ENCODE measurements at regions not wholly inside any gene's neighbourhood (a gene's known extent, or its start where the extent isn't known, plus 50 kb on each side); places are given as distances from the start of the nearest gene placed in this dataset.

DNA sequence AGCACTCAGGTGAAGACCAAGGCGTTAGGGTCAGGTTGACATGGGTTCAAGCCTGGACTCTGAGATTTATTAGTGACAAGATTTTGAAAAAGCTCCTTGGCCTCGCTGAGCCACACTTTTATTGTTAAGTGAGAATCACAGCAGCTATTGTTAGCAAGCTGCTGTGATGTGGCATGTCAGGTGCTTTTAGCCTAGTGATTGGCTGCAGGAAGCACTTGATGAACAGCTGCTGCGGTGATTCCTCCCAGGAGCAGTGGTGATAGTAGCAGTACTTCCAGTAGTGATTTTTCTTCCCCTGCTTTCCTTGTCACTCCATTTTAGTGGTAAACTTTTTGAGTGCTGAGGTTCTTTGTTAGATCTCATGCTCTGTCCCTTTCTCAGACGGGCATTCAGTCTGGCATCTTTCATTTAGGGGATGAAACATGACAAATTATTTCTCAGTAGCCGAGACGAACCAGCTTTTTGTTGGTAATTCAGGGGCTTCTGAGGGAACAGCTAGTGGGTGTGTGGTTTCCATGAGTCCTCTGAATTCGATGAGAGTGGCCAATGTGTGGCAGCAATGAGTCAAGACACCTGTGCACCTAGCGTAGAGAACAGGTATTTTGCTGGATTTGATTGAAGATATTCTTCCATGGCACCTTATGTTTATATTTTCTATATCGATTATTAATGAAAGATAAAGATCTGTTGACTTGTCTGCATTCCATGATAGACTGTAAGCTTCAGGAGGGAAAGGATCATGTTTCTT, 696.7 kb downstream of the DHX35 start:
- DNase-seq, result peak; percentile 10

DNA sequence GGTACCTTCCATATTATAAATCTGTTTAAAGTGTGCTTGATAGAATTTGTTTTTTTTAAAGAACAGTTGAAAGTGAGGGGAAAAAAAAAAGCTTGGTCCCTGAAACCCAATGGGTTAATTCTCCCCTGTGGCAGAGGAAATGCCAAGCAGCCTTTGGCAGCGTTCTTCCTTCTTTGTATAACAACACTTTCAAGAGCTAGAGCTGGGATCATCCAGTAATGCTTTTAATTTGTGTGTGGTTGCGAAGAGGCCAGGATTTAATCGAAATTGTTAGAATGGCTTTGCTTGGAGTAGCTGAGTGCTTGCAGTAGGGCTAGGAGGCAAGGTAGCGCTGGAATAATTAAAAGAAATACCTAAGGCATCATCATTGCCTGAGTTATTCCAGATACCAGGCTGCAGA, 692.0 kb downstream of the DHX35 start:
- no peak for DNase-seq

DNA sequence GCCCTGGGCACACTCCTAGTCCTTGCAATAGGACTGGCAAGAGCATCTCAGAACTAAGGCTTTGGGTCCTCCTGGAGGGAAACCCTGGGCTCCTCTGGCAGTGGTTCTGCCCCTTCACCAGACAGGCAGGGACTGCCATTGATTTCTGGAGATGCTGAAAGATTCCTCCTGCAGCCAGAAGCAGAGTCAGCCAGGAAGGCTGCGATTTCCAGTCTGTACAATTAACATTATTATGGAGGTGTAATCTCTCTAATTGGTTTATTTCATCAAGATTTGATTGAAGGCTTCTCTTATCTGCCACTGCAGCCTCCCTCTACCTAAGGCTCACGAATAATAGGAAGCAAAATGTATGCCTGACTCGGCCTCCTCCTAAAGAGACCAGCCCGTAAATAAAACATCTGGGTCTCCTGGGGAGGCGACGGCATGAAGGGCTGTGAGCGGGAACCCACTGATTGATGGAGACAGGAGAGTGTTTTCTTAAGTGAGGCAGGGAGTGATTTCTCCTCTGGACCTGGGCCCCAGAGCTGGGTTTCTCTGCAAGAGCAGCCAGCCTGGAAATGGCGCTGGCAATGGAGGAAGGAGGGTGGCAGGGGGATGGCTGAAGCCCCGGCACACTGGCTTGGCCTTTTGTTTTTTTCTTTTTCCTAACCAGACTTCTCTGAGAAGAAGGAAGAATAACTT, 689.6 kb downstream of the DHX35 start:
- no peak for DNase-seq

DNA sequence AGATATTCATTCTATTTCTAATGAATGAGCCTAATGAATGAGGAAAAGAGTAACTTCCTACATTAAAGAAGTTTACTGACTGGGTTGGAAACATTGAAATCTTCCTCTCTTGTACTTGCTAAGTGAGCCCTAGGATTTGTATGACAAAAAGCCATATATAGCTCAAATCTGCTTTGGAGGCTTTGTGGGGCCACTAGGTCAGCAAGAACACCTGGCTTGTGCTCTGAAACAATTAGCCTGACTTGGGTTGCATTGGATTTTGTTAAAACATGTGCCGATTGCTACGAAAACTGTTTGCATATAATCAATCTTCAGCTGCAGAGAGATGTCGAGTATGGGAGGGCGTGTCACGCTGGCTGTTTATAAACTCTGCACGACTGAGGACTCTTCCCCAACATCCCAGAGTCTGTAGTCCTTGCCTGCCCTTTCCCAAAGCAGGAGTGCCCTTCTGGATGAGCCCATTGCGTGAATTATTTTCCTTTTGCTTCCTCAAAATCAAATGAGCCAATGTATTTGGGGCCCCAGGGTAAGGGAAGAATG, 684.8 kb downstream of the DHX35 start:
- DNase-seq, result no peak

DNA sequence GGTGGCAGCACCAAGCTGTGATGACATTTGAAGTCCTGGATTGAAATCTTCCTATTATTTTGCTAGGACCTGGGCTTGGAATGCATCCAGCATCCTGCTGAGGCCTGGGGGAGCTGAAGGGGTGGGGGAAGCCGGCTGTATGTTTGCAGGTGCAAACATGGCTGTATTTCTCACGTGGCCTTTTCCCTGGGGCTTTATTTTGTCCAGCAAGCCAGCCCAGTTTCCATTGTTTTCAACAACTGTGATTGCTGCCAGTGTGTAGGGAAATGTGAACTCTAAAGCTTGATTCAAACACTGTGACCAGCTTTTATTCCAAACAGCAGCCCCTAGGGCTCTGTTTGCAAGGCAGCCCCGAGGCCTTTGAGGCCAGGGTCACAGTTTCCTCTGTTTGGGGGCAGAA, 683.0 kb downstream of the DHX35 start:
- no peak for DNase-seq

DNA sequence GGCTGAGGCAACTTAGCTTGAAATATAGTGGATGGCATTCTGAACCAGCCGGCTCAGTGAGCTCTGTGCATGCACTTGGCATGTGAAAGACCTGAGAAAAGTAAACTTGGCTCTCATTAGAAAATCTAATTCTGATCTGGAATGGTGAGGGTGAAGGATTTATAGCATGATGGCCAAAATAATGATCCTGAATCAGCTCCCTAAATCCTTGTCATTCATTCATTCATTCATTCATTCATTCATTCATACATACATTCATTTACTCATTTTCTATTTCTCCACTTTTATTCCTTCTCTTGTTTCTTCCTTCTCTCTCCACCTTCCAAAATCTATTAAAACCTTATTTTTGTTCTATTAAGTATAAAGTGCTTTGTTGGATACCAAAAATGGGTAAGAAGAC, 681.1 kb downstream of the DHX35 start:
- DNase-seq, result no peak

DNA sequence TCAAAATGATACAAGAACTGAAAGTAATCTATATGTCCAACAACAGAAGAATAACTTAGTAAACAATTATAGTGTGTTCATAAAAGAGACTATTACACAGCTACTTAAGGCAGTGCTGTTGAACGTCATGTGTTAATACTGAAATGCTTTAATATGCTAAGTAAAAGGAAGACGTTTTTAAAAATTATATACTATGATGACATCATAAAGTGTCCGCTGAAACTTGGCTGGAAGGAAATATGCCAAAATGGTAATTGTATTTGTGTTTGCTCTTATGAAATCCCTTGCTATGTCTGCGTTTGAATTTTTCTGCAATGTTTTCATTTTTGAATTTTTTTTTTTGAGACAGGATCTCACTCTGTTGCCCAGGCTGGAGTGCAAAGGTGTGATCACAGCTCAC, 679.3 kb downstream of the DHX35 start:
- no peak for DNase-seq

DNA sequence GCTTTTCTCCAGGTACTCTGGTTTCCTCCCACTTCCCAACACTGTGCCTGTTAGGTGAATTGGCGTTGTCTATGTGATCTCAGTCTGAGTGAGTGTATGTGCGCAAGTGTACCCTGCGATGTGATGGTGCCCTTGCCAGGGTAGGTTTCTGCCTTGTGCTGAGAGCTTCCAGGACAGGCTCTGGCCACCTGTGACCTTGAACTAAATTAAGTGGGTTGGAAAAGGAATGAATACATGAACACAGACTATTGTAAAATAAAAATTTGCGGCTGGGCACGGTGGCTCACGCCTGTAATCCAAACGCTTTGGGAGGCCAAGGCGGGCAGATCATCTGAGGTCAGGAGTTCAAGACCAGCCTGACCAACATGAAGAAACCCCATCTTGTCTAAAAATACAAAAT, 678.0 kb downstream of the DHX35 start:
- no peak for DNase-seq

DNA sequence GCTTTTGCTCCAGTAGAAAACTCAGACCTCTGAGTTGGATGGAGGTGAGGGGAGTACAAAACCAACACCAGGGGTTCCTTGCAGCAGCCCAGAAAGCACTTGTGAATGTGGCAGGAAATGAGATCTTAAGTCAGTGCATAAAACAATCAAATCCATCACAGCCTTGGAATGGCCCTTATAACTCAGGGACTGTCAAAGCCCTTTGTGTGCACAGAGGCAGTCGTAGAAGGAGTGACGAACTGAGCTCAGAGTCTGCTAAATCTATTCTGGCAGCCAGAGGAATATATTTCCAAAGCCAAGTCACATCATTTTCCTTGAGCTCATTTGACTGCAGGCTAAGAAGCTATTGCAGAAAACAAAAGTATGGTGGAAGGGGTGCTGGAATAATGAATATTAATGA, 676.6 kb downstream of the DHX35 start:
- no peak for DNase-seq

DNA sequence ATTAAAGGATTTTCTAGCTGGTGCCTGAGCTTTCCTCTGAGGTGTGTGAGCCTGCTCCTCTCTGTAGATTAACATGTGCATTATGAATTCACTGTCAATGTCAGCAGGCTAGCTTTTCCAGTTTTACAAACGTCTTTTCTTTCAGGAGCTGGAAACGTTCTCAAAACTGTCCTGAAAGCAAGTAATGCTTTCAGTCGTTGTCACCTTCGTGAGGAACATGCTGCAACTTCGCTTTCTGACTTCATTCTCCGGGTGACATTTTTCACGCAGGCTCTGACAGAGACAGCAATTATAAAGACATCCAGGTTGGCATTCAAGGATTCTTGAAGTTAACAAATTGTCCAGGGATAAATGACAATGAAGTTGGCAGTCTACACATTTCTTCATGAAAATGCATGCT, 671.5 kb downstream of the DHX35 start:
- no peak for DNase-seq

DNA sequence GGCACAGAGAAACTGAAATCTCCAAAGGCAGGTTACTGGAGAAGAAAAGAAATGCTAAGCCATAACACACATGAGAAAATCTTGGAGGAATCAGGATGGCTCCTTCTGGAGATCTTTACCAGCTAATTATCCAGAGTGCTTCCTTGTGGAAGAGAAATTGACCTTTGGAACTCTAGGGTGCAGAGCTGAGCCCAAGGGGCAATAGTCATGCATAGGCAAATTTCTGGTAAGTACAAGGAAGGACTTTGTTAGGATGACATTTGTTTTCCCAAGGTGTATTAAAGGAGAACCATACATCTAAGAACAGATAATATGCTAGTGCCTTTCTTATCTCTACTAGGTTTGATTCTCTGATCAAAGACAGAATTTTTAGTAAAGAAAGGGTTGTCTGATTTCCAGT, 670.6 kb downstream of the DHX35 start:
- DNase-seq, result no peak

DNA sequence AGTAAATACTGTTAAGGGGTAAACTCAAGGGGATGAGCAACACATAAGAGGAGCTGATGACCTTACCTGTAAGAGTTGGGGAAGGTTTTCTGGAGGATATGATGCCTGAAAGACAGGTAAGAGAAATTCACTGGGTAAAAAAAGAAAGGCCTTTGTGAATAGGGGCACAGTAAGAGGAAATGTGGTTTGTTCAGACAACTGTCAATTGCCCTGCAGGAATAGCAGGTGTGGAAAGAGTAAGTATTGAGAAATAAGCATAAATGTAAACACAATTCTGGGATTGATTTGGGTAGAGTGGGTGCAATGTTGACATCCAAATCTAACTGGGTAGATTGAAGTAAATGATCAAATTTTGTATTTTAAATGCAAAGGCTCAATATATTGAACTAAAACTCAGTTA, 670.0 kb downstream of the DHX35 start:
- DNase-seq, result no peak

DNA sequence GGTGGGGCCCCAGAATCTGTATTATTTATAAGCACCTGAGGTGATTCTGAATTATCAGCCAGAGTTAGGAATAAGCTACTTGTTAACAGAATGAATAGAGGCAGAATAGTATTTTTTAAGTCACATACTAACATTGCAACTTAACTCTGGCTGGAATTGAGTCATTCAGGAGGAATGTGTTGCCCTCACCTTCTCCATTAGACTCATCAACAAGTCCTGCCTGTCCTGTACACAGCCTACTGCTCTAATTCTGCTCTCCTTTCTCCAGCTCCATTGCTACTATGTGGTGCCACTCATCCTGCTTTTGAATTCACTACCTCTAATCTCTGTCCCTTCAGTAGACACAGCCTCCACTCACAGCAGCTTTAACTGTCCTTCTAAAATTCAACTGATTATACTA, 669.4 kb downstream of the DHX35 start:
- DNase-seq, result no peak

DNA sequence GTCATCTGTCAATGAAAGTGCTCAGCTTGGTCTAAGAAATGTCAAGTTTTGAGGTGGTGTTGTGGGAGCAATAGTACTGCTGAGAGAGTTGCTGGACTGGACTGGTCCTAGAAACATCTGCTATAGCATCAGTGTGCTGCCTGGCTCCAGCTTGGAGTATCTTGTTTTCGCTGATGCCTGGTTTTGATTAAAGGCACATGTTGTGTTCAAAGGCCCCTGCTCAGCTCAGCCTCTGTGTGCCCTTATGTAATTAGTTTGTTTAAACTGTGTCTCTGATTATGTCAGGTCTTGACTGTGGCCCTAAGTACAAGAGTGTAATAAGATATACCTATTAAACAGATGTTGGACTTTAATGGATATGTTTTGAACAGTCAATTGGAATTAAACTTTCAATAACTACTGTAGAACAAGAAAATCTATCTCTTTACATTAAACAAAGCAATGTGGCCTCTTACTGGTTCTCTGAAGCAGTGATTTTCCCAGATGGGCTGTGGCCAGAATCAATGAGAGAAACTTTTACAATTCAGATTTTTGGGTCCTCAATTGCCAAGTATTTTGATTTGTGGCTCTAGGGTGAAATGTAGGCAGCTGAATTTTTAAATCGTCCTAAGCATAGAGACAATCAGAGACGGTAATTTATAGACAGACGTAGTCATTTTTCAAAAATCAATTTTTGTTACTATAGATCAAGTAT, 668.2 kb downstream of the DHX35 start:
- peak; percentile 63 for DNase-seq

DNA sequence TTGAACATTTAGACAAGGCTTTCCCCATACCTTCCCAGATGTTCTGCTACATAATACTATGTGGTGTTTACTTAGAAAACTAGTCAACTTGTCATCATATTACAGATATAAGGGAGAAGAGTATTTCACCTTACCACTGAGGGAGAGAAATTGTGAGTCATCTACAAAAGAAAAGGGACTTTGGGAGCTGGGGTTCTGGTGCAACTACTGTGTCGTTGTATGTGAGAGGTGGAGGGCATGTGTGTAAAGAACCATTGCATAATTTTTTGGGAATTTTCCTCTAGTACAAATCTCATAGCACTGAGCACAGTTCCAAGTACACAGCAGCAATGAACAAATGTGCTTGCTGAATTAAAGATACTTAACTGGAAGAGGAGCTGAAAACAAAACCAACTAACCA, 665.6 kb downstream of the DHX35 start:
- DNase-seq, result no peak

DNA sequence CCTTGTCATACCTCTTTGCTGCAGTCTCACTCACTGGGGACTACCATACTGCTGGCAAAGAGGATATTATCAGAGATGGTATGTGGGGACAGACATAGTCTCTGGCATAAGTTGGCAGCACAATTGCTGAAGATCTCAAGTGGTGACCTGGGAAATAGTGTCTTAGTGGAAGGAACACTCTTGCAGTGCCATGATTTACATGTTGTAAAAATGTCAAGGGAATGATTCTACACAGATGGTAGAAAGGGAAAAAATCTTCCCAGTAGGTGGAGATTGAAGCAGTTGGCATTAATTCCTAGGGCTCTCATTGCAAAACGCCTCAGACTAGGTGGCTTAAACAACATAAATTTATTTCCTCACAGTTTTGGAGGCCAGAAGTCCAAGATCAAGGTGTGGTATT, 662.2 kb downstream of the DHX35 start:
- DNase-seq, result no peak

DNA sequence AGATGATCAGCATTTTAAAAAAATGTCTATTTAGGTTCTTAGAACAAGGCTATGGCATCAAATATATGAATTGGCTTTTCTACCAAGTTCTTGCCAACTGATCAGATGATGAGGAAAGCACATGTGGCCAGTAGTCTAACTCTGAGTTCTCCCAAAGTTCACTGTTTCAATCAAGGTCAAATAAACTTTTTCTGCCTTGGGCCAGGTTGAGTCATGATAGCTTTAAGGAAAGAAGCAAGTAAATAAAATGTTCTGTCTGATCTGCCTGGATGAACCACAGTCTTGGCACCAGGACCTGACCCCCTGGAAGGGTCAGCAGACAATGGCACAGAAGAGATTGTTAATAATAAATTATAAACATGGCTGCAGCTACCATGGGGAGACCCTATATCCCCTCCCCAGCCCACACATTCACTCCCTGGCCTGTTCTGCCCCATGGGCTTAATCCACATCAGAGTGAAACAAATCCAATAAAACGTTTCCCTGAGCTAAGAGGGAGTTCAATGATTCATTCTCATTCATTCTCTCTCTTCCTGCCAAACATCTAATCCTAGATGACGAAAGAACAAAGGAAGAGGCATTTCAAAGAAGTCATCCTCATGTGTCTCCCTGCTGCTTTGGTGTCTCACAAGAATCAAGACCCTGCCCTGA, 661.6 kb downstream of the DHX35 start:
- no peak for DNase-seq

DNA sequence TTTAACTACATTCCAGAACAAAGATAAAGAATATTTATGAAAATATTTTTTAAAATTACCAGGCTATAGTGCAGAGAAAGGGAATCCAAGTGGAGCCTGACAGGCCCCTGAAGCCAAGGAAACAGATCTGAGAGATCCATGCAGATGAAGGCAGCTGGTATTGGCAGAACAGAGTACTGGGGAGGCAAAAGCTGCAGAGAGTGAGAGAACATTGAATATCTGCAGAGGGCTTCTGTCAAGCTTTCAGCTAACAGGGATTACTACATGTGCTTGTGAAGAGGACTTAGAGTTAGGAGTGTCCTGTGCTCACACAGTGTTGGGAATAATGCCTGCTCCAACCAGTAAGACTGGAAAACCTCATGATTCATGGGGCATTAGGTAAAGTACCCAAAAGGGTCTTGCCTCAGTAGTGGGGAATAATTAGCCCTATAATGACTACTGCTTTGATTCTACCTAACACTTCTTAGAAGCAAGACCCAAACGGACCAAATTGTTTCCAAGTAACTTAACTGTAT, 657.2 kb downstream of the DHX35 start:
- DNase-seq, result no peak

DNA sequence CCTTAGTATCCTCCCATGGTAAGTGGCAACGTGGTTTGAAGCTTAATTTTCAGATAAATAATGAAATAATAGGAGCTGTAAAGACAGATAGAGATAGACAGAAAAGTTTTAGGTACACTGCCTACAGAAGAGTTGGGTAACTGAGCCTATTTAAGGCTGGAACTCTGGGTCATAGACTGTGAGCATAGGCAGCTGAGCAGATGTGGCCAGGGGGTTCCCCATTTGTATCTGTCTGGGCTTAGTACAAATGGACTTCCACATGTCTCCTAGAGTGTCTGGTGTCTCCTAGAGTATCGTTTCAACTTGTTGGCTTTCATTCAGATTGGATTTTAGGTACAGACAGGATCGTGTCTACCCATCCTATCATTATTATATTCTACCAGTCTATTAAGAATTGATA, 649.8 kb downstream of the DHX35 start:
- DNase-seq, result no peak

DNA sequence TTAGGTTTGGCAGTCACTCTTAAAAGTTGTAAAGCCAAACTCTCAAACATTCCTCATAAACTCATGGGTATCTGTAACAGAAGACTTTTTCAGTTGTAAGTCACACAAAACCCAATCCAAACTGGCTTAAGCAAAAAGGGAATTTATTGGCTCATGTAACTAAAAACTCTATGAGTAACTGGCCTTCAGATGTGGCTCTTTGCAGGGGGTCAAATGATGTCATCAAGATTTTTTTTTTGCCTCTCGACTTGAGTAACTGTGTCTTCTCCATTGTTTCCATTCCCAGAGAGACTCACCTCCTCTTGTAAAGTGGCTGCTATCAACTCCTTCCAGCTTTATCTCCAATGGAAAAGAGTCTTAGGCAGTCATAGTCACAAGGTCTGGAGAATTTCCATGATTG, 645.0 kb downstream of the DHX35 start:
- no peak for DNase-seq

DNA sequence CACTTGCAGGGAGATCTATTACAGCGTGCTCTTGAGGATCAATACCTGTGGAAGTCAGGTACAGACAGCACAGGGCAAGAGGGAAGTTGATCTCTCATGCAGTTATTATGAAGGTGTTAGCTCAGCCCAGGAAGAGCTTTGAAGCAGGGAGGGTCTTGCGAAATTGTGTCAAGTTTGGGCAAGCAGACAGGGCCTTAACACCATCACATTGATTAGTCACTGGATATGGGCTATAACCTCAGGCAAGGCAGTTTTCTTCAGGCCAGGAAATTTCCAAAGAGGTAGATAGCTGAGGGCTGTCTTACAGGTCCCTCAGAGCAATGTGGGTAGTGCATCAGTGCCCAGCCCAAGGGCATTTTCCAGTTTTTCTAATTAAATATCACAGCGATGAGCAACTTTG, 643.8 kb downstream of the DHX35 start:
- no peak for DNase-seq

DNA sequence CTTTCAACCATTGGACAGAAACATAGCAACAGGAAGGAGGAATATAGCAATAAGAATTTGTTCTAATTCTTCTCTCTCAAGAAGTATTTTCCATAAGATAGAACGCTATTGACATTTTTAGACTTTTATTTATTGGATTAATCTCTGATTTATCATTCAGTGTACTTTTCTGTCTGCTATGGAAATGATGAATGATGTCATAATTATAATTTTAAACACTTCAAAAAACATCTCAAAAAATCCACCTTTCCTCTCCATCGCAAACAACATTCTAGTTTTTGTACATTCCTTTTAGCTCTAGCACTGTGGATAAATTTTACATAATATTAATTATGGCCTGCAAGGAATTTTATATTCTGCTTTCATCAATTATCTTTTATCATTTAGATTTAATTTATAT, 643.2 kb downstream of the DHX35 start:
- DNase-seq, result no peak

DNA sequence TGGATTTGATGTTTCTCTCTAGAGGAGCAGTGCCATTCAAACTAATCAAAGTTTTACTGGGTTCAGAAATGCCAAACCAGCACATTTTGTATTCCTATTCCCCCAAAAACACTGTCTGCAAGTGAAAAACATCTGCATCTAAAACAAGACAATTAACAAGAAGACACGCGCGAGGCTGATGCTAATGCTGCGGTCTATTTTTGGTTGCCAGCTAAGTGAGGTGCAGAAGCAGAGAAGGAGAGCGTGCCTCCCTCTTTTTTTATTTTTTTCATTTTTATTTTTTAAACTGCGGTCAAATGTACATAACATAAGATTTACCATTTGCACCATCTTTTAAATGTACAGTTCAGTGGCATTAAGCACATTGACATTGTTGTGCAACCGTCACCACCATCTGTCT, 641.1 kb downstream of the DHX35 start:
- DNase-seq, result no peak

Data from NCI-H510A (cell line).